Activated CD4-positive, alpha-beta T cell treated with anti-CD3 and anti-CD28 coated beads, Interleukin-2, amount 50 U/mL, for 24 hours (primary cell): ENCODE measurements at regions not wholly inside any gene's neighbourhood (a gene's known extent, or its start where the extent isn't known, plus 50 kb on each side); places are given as distances from the start of the nearest gene placed in this dataset.
"Not testable (repeated sequence)": the region's sequence is repeated elsewhere in the genome, so short reads cannot be mapped to it uniquely, and the experiment has no call there.

Source experiments
- DNase-seq, 2 donors: peaks; one replicate each; pipeline ENCODE4 v3.0.0-alpha.2; 2020; ENCODE audit warnings: low read depth in 1 of 2, low spot score in 1 of 2

- no peak for DNase-seq
These were observed 78.8 kb upstream of the TOP3B start for GRCh38 chr22:22061085-22062077.

GRCh38 chr22:22060200-22061084 is 77.9 kb upstream of the TOP3B start:
- peak; percentile 6 to 19 for DNase-seq

- no peak for DNase-seq
These were observed 76.9 kb upstream of the TOP3B start for GRCh38 chr22:22059291-22060002.

GRCh38 chr22:22058633-22059290 is 76.2 kb upstream of the TOP3B start:
- no peak for DNase-seq

- no peak for DNase-seq
These were observed 75.2 kb upstream of the TOP3B start for GRCh38 chr22:22057617-22058378.

GRCh38 chr22:22056809-22057594 is 74.4 kb upstream of the TOP3B start:
- DNase-seq, result not testable (repeated sequence)

GRCh38 chr22:22052548-22053139 is 70.1 kb upstream of the TOP3B start:
- not testable (repeated sequence) for DNase-seq

- not testable (repeated sequence) for DNase-seq
These were observed 68.4 kb upstream of the TOP3B start for GRCh38 chr22:22051032-22051431.

GRCh38 chr22:22050141-22050775 is 67.7 kb upstream of the TOP3B start:
- DNase-seq, result no peak

- no peak for DNase-seq
These were observed 67.1 kb upstream of the TOP3B start for GRCh38 chr22:22049684-22050083.

GRCh38 chr22:22048981-22049531 is 66.5 kb upstream of the TOP3B start:
- DNase-seq, result no peak

GRCh38 chr22:22048318-22048942 is 65.8 kb upstream of the TOP3B start:
- DNase-seq, result no peak

GRCh38 chr22:22047776-22048175 is 65.2 kb upstream of the TOP3B start:
- no peak for DNase-seq

- no peak for DNase-seq
These were observed 64.7 kb upstream of the TOP3B start for GRCh38 chr22:22047266-22047665.

GRCh38 chr22:22046370-22046769 is 63.8 kb upstream of the TOP3B start:
- DNase-seq, result no peak

GRCh38 chr22:22045571-22046335 is 63.2 kb upstream of the TOP3B start:
- DNase-seq, result no peak

- DNase-seq, result no peak
These were observed 61.6 kb upstream of the TOP3B start for GRCh38 chr22:22044153-22044552.
